K562 (cell line): ENCODE measurements at regions not wholly inside any gene's neighbourhood (a gene's known extent, or its start where the extent isn't known, plus 50 kb on each side); places are given as distances from the start of the nearest gene placed in this dataset.

ENCODE experiments used
- ATAC-seq: fragments of 200-7000 bp; cut with Tn5 transposase; 3 replicates; pipeline ENCODE4 v1.9.1; 2020; ENCODE audit warnings: moderate library complexity
- BruUV-seq: library from RNA; stranded (reverse); fragments of 400-500 nt; replicated peaks from 2 replicates; lab custom pipeline; 2021; lab: Mats Ljungman, UMichigan
- CTCF ChIA-PET: fragments of 300-600 bp; formaldehyde crosslinking; extraction: SDS; loops from one replicate; lab custom pipeline; 2021; ENCODE audit warnings: low intra/inter-chr PET ratio; lab: Yijun Ruan, JAX
- POLR2A ChIA-PET: fragments of 300-600, 350-650 bp; sonication (Branson Sonifier 250); formaldehyde crosslinking; extraction: SDS; loops from one replicate; lab custom pipeline; 2021; ENCODE audit warnings: antibody characterized with exemption, inconsistent platforms; lab: Yijun Ruan, JAX
- DNase-seq, 4 experiments: peaks; one replicate each; pipeline versions ENCODE4 v3.0.0 to v3.0.0-alpha.2; 2011 to 2018; ENCODE audit warnings: low spot score in 3 of 4, mixed read lengths in 3 of 4; ENCODE audit errors: extremely low read depth in 1 of 4
- FAIRE-seq: peaks from 2 replicates; lab custom pipeline; 2011; peaks lifted over from hg19 to GRCh38; lab: Jason Lieb, UNC
- H2AFZ ChIP-seq: 2 replicates; pipeline ENCODE4 v1.6.0; 2011; ENCODE audit warnings: low read depth, low read length, control low read depth, inconsistent platforms
- H3K27ac ChIP-seq: fragments of 200-600 bp; 3 replicates; pipeline ENCODE4 v1.8.0; 2011; ENCODE audit warnings: low read depth, mild to moderate bottlenecking, control low read depth, inconsistent platforms, low read length, moderate library complexity, mixed read lengths; ENCODE audit errors: extremely low read depth
- H3K27me3 ChIP-seq, 2 experiments: fragments of 300-600 bp in 1 of 2; 2 replicates in 1 of 2; 3 replicates in 1 of 2; pipeline versions ENCODE4 v1.6.0 to v1.8.0; 2011; ENCODE audit warnings: inconsistent platforms in 2 of 2, low read length in 2 of 2, mild to moderate bottlenecking in 1 of 2, mixed read lengths in 1 of 2, moderate library complexity in 1 of 2; ENCODE audit not compliant: control insufficient read depth in 2 of 2, insufficient read depth in 2 of 2
- H3K36me3 ChIP-seq: fragments of 300-600 bp; 3 replicates; pipeline ENCODE4 v1.8.0; 2011; ENCODE audit warnings: mild to moderate bottlenecking, low read length, inconsistent platforms; ENCODE audit not compliant: control insufficient read depth, insufficient read depth
- H3K4me1 ChIP-seq, 2 experiments: fragments of 200-600 bp in 1 of 2; replicated peaks in 1 of 2; 2 replicates in 1 of 2; 3 replicates in 1 of 2; pipeline versions ENCODE4 v1.5.1 to v1.8.0; 2011; ENCODE audit warnings: inconsistent platforms in 2 of 2, low read length in 2 of 2, mild to moderate bottlenecking in 1 of 2, mixed read lengths in 1 of 2, moderate library complexity in 1 of 2; ENCODE audit not compliant: control insufficient read depth in 2 of 2, insufficient read depth in 2 of 2
- H3K4me2 ChIP-seq: 2 replicates; pipeline ENCODE4 v1.6.1; 2011; ENCODE audit warnings: low read length, control low read depth, inconsistent platforms, mixed read lengths; ENCODE audit not compliant: insufficient read depth
- H3K4me3 ChIP-seq: fragments of 200-600 bp; sonication (generic), shearing (Covaris generic); 2 replicates; pipeline ENCODE4 v1.5.1; 2016; ENCODE audit warnings: control low read depth, inconsistent platforms
- H3K79me2 ChIP-seq: fragments of 200-600 bp; 3 replicates; pipeline ENCODE4 v1.8.0; 2011; ENCODE audit warnings: low read length, inconsistent platforms; ENCODE audit not compliant: control insufficient read depth, insufficient read depth
- H3K9ac ChIP-seq, 2 experiments: 2 replicates each; pipeline versions ENCODE4 v1.6.0 to v1.6.1; 2011; ENCODE audit warnings: low read depth in 2 of 2, low read length in 2 of 2, control low read depth in 1 of 2, inconsistent platforms in 1 of 2, mild to moderate bottlenecking in 1 of 2, mixed read lengths in 1 of 2; ENCODE audit not compliant: insufficient read depth in 1 of 2
- H3K9me1 ChIP-seq: one replicate; pipeline ENCODE4 v1.6.0; 2011; ENCODE audit warnings: inconsistent platforms, mild to moderate bottlenecking, low read length, moderate library complexity; ENCODE audit not compliant: control insufficient read depth, insufficient read depth
- H3K9me3 ChIP-seq: replicated peaks from 2 replicates; pipeline ENCODE4 v1.5.1; 2011; ENCODE audit warnings: low read depth, low read length, inconsistent platforms; ENCODE audit not compliant: control insufficient read depth, insufficient read depth
- H4K20me1 ChIP-seq: replicated peaks from 2 replicates; pipeline ENCODE4 v1.6.1; 2011; ENCODE audit warnings: low read length, inconsistent platforms, mixed read lengths; ENCODE audit not compliant: control insufficient read depth, insufficient read depth
- ARID2 ChIP-seq: fragments of 450-650 bp; IDR thresholded peaks from 2 replicates; pipeline ENCODE4 v1.6.1; 2017; ENCODE audit warnings: antibody characterized with exemption, mild to moderate bottlenecking
- CBX3 ChIP-seq, 2 experiments: IDR thresholded peaks; 1 replicate in 1 of 2; 2 replicates in 1 of 2; pipeline ENCODE4 v1.6.1; 2012; ENCODE audit warnings: inconsistent platforms in 2 of 2, low read length in 2 of 2, borderline replicate concordance in 1 of 2, control low read depth in 1 of 2
- FOXK1 ChIP-seq: sonication (generic); formaldehyde crosslinking; IDR thresholded peaks from 2 replicates; pipeline ENCODE4 v1.8.0; 2022; ENCODE audit warnings: missing genetic modification reagents, mild to moderate bottlenecking, borderline replicate concordance
- HMG20A ChIP-seq: fragments of 450-650 bp; formaldehyde crosslinking; conservative IDR thresholded peaks from 2 replicates; pipeline ENCODE4 v1.4.0; 2020; ENCODE audit warnings: mild to moderate bottlenecking, mixed read lengths
- HMGN3 ChIP-seq: IDR thresholded peaks from 2 replicates; pipeline ENCODE4 v1.6.1; 2011; ENCODE audit warnings: borderline replicate concordance, low read depth, mild to moderate bottlenecking, mixed read lengths, low read length; ENCODE audit not compliant: insufficient read length; ENCODE audit errors: extremely low read depth
- KHSRP ChIP-seq: fragments of 450-650 bp; IDR thresholded peaks from 2 replicates; pipeline ENCODE4 v1.6.1; 2017
- MCM2 ChIP-seq: fragments of 450-650 bp; IDR thresholded peaks from 2 replicates; pipeline ENCODE4 v1.6.1; 2017; ENCODE audit warnings: low read depth, mild to moderate bottlenecking
- MTF1 ChIP-seq: fragments of 250-450 bp; sonication (Bioruptor Pico); IDR thresholded peaks from 2 replicates; pipeline ENCODE4 v1.9.0; 2021; ENCODE audit warnings: moderate library complexity, mild to moderate bottlenecking, inconsistent platforms, borderline replicate concordance
- MYNN ChIP-seq, 2 experiments: sonication (generic); formaldehyde crosslinking in 1 of 2; IDR thresholded peaks; 2 replicates each; pipeline versions ENCODE4 v1.5.0 to v1.6.1; 2016 to 2020; ENCODE audit warnings: antibody characterized with exemption in 1 of 2, missing genetic modification reagents in 1 of 2
- PTRF ChIP-seq: fragments of 450-650 bp; IDR thresholded peaks from 2 replicates; pipeline ENCODE4 v1.6.1; 2016; ENCODE audit warnings: mild to moderate bottlenecking, missing genetic modification characterization, missing compliant biosample characterization
- RAD21 ChIP-seq, 2 experiments: fragments of 250-450 bp in 1 of 2; fragments of 450-650 bp in 1 of 2; sonication (Bioruptor Pico) in 1 of 2; formaldehyde crosslinking in 1 of 2; IDR thresholded peaks in 1 of 2; conservative IDR thresholded peaks in 1 of 2; 2 replicates each; pipeline versions ENCODE4 v1.4.0 to v1.8.0; 2020 to 2022; ENCODE audit warnings: mild to moderate bottlenecking in 2 of 2, moderate library complexity in 1 of 2
- ZNF174 ChIP-seq: fragments of 250-450 bp; sonication (Bioruptor Pico); IDR thresholded peaks from 2 replicates; pipeline ENCODE4 v1.4.0; 2020; ENCODE audit warnings: mild to moderate bottlenecking
- ZNF354B ChIP-seq: fragments of 250-450 bp; sonication (Bioruptor Pico); IDR thresholded peaks from 2 replicates; pipeline ENCODE4 v1.4.0; 2020
- ZNF586 ChIP-seq: fragments of 450-650 bp; formaldehyde crosslinking; conservative IDR thresholded peaks from 2 replicates; pipeline ENCODE4 v1.4.0; 2020; ENCODE audit warnings: mild to moderate bottlenecking, moderate library complexity
- ZNF717 ChIP-seq: fragments of 250-450 bp; sonication (Bioruptor Pico); IDR thresholded peaks from 2 replicates; pipeline ENCODE4 v1.5.0; 2021
- ZSCAN29 ChIP-seq: fragments of 450-650 bp; IDR thresholded peaks from 2 replicates; pipeline ENCODE4 v1.6.1; 2017
- WGBS: fragments of 100-300 bp; shearing (Covaris generic); methylation state at CpG from one replicate; pipeline ENCODE4 v1.1.6; 2016; ENCODE audit warnings: low coverage, mixed read lengths; ENCODE audit not compliant: insufficient coverage; ENCODE audit errors: missing lambda C conversion rate; 5-methylcytosine and 5-hydroxymethylcytosine counted together
- in situ Hi-C: fragments of 300-500 bp; cut with MboI; formaldehyde crosslinking; loops from 4 replicates; pipeline ENCODE4 v1.15.0; 2018; ENCODE audit warnings: inconsistent platforms, mixed read lengths
- intact Hi-C: fragments of 100-400 bp; cut with micrococcal nuclease; formaldehyde crosslinking; loops from 2 replicates; pipeline ENCODE4 v1.14.2; 2022
- TF ChIP-seq, protein P1 (sequence below): IDR thresholded peaks from 3 replicates; pipeline ENCODE4 v1.6.1; 2011; ENCODE audit warnings: borderline replicate concordance, mild to moderate bottlenecking; ENCODE audit not compliant: insufficient read length, insufficient read depth
- TF ChIP-seq, protein P2 (sequence below): fragments of 250-450 bp; sonication (Bioruptor Pico); IDR thresholded peaks from 2 replicates; pipeline ENCODE4 v1.4.0; 2020; ENCODE audit warnings: borderline replicate concordance
- TF ChIP-seq, protein P3 (sequence below): sonication (generic); formaldehyde crosslinking; IDR thresholded peaks from 2 replicates; pipeline ENCODE4 v1.9.0; 2022; ENCODE audit warnings: mild to moderate bottlenecking, missing genetic modification reagents

DNA sequence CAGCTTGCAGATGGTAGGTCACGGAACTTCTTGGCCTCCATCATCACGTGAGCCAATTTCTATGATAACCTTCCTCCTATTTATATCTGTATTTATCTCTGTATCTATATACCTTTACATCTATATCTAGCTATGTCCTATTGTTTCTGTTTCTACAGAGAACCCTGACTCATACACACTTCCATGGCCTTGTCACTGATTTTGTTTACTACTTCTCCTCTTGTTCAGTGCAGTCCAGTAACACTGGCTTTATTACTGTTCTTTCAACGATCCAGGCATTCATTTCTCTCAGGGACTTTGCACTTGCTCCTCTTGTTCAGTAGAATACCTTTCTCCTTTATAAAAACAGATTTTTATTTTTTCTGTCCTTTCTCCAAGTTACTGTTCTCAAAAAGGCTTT, 937.0 kb upstream of the ALCAM start (continued):
- TF ChIP-seq, protein P1, sequence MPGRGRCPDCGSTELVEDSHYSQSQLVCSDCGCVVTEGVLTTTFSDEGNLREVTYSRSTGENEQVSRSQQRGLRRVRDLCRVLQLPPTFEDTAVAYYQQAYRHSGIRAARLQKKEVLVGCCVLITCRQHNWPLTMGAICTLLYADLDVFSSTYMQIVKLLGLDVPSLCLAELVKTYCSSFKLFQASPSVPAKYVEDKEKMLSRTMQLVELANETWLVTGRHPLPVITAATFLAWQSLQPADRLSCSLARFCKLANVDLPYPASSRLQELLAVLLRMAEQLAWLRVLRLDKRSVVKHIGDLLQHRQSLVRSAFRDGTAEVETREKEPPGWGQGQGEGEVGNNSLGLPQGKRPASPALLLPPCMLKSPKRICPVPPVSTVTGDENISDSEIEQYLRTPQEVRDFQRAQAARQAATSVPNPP = no peak

DNA sequence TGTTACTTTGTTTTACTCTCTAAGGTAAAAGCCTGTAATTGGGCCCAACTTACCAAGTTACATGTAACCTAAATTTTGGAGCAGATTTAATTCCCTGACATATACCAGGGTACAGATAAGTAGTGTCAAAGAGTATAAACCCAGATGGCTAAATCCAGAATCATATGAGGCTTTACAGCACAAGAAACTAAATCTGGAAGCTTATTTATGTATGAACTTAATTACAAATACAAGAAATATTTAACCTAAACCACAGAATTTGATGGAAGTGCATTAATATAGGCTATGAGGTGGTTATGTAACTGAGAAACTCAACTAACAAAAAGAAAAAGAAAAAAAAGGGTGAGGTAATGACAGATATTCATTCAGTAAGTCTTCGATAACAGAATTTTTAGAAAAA, 930.2 kb upstream of the ALCAM start:
- no peak for FAIRE-seq
- WGBS = 0% methylated on average over 1 of the region's 1 CpG
- no peak overlapping the region for H3K27ac ChIP-seq
- in situ Hi-C loops (no loop called here), intact Hi-C loops (no loop called here)
- H3K27me3 ChIP-seq = no peaks in the 10 kb centered on the region
- no peak overlapping the region for H3K4me2 ChIP-seq
- no peaks in the 10 kb centered on the region for H3K9me3 ChIP-seq
- H4K20me1 ChIP-seq = no peaks in the 10 kb centered on the region
- H3K79me2 ChIP-seq = no peaks in the 10 kb centered on the region
- POLR2A ChIA-PET = no interaction called here
- no peak overlapping the region for H2AFZ ChIP-seq
- H3K9me1 ChIP-seq = no peaks in the 10 kb centered on the region
- BruUV-seq = no TSS peak
- H3K9ac ChIP-seq = no peak overlapping the region
- H3K4me3 ChIP-seq = no peak overlapping the region
- H3K4me1 ChIP-seq = no peaks in the 10 kb centered on the region
- no peak for TF ChIP-seq ZNF174 (CRISPR knock-in tag)
- no peak for TF ChIP-seq KHSRP
- TF ChIP-seq MTF1 (CRISPR knock-in tag) = no peak
- TF ChIP-seq, protein P2, sequence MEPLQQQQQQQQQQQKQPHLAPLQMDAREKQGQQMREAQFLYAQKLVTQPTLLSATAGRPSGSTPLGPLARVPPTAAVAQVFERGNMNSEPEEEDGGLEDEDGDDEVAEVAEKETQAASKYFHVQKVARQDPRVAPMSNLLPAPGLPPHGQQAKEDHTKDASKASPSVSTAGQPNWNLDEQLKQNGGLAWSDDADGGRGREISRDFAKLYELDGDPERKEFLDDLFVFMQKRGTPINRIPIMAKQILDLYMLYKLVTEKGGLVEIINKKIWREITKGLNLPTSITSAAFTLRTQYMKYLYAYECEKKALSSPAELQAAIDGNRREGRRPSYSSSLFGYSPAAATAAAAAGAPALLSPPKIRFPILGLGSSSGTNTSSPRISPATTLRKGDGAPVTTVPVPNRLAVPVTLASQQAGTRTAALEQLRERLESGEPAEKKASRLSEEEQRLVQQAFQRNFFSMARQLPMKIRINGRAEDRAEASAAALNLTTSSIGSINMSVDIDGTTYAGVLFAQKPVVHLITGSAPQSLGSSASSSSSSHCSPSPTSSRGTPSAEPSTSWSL (CRISPR knock-in tag) = no peak
- TF ChIP-seq CBX3 (IDR thresholded peaks at IDR 0.05; ENCODE audit: borderline replicate concordance in 1 of 2, low read length in 2 of 2) = no peak
- no peak for TF ChIP-seq ZSCAN29
- no peak for TF ChIP-seq ZNF717 (CRISPR knock-in tag)
- TF ChIP-seq MYNN (IDR thresholded peaks at IDR 0.05) = no peak
- no peak for TF ChIP-seq MYNN (CRISPR knock-in tag; IDR thresholded peaks at IDR 0.05)
- TF ChIP-seq ZNF586 (CRISPR knock-in tag) = no peak
- TF ChIP-seq FOXK1 = no peak
- no peak for TF ChIP-seq MCM2
- TF ChIP-seq HMGN3 = no peak
- TF ChIP-seq ARID2 = no peak
- no peak for TF ChIP-seq HMG20A (CRISPR knock-in tag)
- TF ChIP-seq ZNF354B (CRISPR knock-in tag) = no peak
- no peak for TF ChIP-seq RAD21 (CRISPR knock-in tag; conservative IDR thresholded peaks at IDR 0.05 in 1 of 2, IDR thresholded peaks at IDR 0.05 in 1 of 2)
- no peak for TF ChIP-seq PTRF (tag)
- TF ChIP-seq, protein P3, sequence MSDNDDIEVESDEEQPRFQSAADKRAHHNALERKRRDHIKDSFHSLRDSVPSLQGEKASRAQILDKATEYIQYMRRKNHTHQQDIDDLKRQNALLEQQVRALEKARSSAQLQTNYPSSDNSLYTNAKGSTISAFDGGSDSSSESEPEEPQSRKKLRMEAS (CRISPR knock-in tag) = no peak
- CTCF ChIA-PET = no interaction called here
- no peak for DNase-seq
- no peak for ATAC-seq
- no peaks in the 10 kb centered on the region for H3K36me3 ChIP-seq
